ENCODE measurements at regions not wholly inside any gene's neighbourhood (a gene's known extent, or its start where the extent isn't known, plus 50 kb on each side); places are given as distances from the start of the nearest gene placed in this dataset.

- DNase-seq (no peak), ATAC-seq (no peak)
- TF ChIP-seq CTCF (IDR thresholded peaks at IDR 0.05), result no peak
- H3K4me1 ChIP-seq (ENCODE audit: low read depth), result no peaks in the 10 kb centered on the region
- H3K9me3 ChIP-seq, result no peaks in the 10 kb centered on the region
- no peaks in the 10 kb centered on the region for H3K36me3 ChIP-seq (ENCODE audit: low read depth)
- no peak overlapping the region for H3K4me3 ChIP-seq
- intact Hi-C loops (cut with DNase I, micrococcal nuclease), result no loop called here
Measured at GRCh38 chr6:71171497-71172070, 117.0 kb upstream of the OGFRL1 start.

GRCh38 chr6:71179249-71179885 lies 109.2 kb upstream of the OGFRL1 start:
- H3K9me3 ChIP-seq, result no peaks in the 10 kb centered on the region
- intact Hi-C loops (cut with DNase I, micrococcal nuclease), result no loop called here
- no peak overlapping the region for H3K4me3 ChIP-seq
- no peak for ATAC-seq
- TF ChIP-seq CTCF (IDR thresholded peaks at IDR 0.05), result no peak
- DNase-seq, result no peak
- no peaks in the 10 kb centered on the region for H3K4me1 ChIP-seq (ENCODE audit: low read depth)
- H3K36me3 ChIP-seq (ENCODE audit: low read depth), result no peaks in the 10 kb centered on the region

GRCh38 chr6:71181565-71181964 lies 107.0 kb upstream of the OGFRL1 start:
- DNase-seq (no peak), ATAC-seq (no peak)
- H3K4me1 ChIP-seq (ENCODE audit: low read depth), result no peaks in the 10 kb centered on the region
- H3K9me3 ChIP-seq, result no peaks in the 10 kb centered on the region
- no peaks in the 10 kb centered on the region for H3K36me3 ChIP-seq (ENCODE audit: low read depth)
- no peak overlapping the region for H3K4me3 ChIP-seq
- intact Hi-C loops (cut with DNase I, micrococcal nuclease), result no loop called here
- TF ChIP-seq CTCF (IDR thresholded peaks at IDR 0.05), result no peak

GRCh38 chr6:71187141-71187540 lies 101.5 kb upstream of the OGFRL1 start:
- intact Hi-C loops (cut with DNase I, micrococcal nuclease), result no loop called here
- no peak for TF ChIP-seq CTCF (IDR thresholded peaks at IDR 0.05)
- Histone ChIP-seq H3K4me1 (ENCODE audit: low read depth) (no peaks in the 10 kb centered on the region), H3K4me3 (no peak overlapping the region), H3K9me3 (no peaks in the 10 kb centered on the region), H3K36me3 (ENCODE audit: low read depth) (no peaks in the 10 kb centered on the region)
- DNase-seq (peak in 1 of 3 donors; percentile 3), ATAC-seq (no peak)

- no peak for TF ChIP-seq CTCF (IDR thresholded peaks at IDR 0.05)
- H3K4me1 ChIP-seq (ENCODE audit: low read depth), result no peaks in the 10 kb centered on the region
- intact Hi-C loops (cut with DNase I, micrococcal nuclease), result no loop called here
- H3K4me3 ChIP-seq, result no peak overlapping the region
- H3K9me3 ChIP-seq, result no peaks in the 10 kb centered on the region
- DNase-seq (no peak), ATAC-seq (no peak)
- no peaks in the 10 kb centered on the region for H3K36me3 ChIP-seq (ENCODE audit: low read depth)
Measured at GRCh38 chr6:71190809-71191208, 97.8 kb upstream of the OGFRL1 start.

Data from mucosa of descending colon (tissue), 3 donors.